ENCODE measurements at regions not wholly inside any gene's neighbourhood (a gene's known extent, or its start where the extent isn't known, plus 50 kb on each side); places are given as distances from the start of the nearest gene placed in this dataset.
"Not testable (repeated sequence)": the region's sequence is repeated elsewhere in the genome, so short reads cannot be mapped to it uniquely, and the experiment has no call there.

DNA sequence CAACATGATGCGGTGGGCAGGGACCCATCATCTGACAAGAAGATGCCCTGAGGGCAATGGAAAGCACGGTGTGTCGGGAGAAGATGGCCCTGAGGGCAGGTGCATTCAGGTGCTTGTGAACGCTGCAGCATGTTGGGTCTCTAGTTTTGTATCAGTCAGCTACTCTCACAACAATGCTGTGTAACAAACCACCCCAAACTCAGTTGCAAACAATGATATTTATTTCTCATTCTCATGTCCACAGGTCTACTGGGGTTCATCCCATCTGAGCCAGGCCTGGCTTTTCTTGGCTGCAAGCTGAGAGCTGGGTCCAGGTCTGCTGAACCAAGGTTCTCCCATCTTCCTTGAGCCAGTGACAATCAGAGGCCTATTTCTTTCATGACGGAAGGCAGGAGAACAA lies 461.6 kb downstream of the PREX1 start:
- Histone ChIP-seq H3K4me3 (no peak overlapping the region), H3K27ac (no peak overlapping the region)
- TF ChIP-seq, protein P1, sequence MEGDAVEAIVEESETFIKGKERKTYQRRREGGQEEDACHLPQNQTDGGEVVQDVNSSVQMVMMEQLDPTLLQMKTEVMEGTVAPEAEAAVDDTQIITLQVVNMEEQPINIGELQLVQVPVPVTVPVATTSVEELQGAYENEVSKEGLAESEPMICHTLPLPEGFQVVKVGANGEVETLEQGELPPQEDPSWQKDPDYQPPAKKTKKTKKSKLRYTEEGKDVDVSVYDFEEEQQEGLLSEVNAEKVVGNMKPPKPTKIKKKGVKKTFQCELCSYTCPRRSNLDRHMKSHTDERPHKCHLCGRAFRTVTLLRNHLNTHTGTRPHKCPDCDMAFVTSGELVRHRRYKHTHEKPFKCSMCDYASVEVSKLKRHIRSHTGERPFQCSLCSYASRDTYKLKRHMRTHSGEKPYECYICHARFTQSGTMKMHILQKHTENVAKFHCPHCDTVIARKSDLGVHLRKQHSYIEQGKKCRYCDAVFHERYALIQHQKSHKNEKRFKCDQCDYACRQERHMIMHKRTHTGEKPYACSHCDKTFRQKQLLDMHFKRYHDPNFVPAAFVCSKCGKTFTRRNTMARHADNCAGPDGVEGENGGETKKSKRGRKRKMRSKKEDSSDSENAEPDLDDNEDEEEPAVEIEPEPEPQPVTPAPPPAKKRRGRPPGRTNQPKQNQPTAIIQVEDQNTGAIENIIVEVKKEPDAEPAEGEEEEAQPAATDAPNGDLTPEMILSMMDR (IDR thresholded peaks at IDR 0.05): no peak
- no peak for DNase-seq (ENCODE audit: low spot score)

GRCh38 chr20:48364688-48365421 lies 462.9 kb downstream of the PREX1 start:
- TF ChIP-seq, protein P1 (IDR thresholded peaks at IDR 0.05): no peak
- Histone ChIP-seq H3K4me3 (no peak overlapping the region), H3K27ac (no peak overlapping the region)
- DNase-seq (ENCODE audit: low spot score): no peak

DNA sequence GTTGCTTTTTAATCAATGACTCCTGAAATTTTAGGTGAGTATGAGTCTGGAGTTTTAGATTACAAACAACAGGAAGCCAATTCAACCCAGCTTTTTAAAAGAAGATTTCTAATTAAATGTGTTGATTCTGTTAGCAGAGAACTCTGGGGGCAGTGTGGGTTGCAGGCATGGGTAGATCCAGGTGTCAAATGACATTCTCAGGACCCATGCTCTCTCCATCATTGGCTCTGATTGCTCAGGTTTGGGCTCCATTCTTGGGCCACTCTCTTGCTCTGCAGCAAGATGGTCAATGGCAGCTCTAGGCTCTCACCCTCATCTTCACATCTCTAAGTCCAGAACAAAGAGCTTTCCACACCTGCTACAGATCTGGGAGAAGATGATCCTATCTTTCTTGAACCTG lies 463.7 kb downstream of the PREX1 start:
- no peak overlapping the region for H3K4me3 ChIP-seq
- no peak overlapping the region for H3K27ac ChIP-seq
- TF ChIP-seq, protein P1 (IDR thresholded peaks at IDR 0.05): no peak
- DNase-seq (ENCODE audit: low spot score): no peak

DNA sequence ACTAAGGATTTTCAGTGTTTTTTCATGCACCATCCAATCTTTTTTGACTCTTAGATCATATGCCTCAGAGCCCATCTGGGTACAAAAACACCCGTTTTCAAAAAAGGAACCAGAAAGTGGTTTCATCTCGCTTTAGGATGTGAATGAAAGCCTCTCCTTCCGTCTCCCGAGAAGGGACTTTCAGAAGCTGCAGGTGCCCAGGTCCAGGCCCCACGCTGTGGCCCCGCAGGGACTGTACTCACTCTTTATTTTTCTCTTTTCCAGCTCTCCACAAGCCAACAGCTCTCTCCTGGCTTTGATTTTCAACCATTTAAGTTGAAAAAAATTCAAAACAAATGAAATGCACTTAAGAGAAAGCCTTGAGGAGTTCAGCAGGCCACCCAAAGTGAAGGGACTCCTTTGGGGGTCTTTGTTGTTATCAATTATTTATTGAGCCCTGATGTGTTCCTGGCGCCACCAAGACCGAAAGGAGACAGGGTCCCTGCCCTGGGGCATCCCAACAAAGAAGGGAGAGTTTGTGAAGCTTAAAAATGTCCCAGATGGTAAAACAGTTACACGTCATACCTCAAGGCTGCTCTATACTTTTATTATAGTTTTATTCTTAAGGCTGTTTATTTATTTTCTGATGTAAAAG lies 467.3 kb downstream of the PREX1 start:
- DNase-seq (ENCODE audit: low spot score): no peak
- H3K27ac ChIP-seq: no peak overlapping the region
- TF ChIP-seq, protein P1 (IDR thresholded peaks at IDR 0.05): no peak
- H3K4me3 ChIP-seq: no peak overlapping the region

DNA sequence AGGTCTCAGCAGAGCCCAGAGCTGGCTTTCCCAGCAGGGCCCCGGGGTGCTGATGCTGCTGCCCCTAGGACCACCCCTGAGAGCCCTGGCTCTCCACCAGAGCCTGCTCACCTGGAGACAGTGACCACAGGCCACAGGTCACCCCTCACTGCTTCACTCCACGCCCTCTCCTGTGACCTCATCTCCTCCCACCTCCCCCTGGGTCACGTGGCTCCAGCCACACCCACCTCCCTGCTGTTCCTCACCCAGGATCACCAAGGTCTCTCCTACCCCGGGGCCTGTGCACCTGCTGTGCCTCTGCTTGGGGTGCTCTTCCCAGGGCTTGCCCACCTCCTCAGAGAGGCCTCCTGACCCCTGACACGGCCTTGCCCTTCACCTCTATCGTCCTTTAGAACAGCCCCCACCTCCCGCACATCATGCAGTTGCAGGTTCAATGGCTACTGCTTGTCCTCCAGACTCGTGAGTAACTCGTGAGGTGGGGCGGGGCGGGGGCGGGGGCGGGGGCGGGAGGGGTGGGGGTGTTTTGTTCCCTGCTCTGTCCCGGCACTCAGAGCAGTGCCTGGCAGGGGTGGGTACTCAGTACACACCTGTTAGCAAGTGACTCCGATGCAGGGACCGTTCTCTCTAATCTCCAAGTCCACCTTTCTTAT lies 468.0 kb downstream of the PREX1 start:
- TF ChIP-seq, protein P1 (IDR thresholded peaks at IDR 0.05): no peak
- no peak overlapping the region for H3K4me3 ChIP-seq
- no peak for DNase-seq (ENCODE audit: low spot score)
- no peak overlapping the region for H3K27ac ChIP-seq

DNA sequence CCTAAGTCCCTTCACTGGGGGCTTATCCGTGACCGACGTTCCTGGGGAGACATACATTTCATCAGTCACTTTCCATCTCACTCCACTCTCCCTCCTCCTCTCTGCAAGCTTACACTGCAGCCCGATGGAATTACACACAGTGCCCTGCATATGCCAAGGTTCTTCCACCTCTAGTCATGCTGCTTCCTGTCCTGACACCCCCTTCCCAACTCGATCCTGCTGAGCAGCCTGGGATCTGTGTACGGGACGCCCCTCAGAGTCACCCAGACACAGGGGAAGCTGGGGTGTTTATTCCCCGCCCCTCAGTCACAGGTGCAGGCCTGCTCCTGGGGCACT lies 468.8 kb downstream of the PREX1 start:
- H3K27ac ChIP-seq; DNase-seq (ENCODE audit: low spot score); H3K4me3 ChIP-seq: not testable (repeated sequence)

- Histone ChIP-seq H3K4me3 (no peak overlapping the region), H3K27ac (no peak overlapping the region)
- TF ChIP-seq, protein P1 (IDR thresholded peaks at IDR 0.05): no peak
- no peak for DNase-seq (ENCODE audit: low spot score)
These were observed 469.4 kb downstream of the PREX1 start for GRCh38 chr20:48358176-48359054.
